ENCODE measurements at regions not wholly inside any gene's neighbourhood (a gene's known extent, or its start where the extent isn't known, plus 50 kb on each side); places are given as distances from the start of the nearest gene placed in this dataset.

DNA sequence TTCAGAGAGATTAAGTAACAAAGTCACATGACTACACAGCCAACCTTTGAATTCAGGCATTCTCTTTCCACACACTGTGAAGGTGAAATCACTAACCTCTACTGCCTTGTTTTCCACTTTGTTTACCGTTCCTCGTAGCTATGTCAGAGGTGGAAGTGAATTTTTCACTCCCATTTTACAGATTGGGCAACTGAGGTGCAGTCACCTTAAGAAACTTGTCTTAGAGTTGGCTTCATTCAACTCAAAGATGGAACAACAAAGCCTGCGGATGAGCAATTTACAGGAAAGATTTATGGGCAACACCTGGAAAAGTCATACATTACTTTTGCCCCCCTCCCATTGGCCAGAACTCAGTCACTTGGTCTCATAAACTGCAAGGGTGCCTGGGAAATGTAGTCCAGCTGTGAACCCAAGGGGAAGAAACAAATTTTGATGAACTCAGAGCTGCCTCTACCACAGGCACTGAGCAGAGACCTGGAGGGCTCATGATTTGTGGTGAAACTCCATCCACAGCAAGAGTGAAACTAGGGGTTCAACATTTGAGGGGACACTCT lies 784.6 kb upstream of the EEF2KMT start:
- DNase-seq (ENCODE audit: low read depth, low spot score) = peak; percentile 5
- in situ Hi-C loops (cut with HindIII; ENCODE audit: low pct_unique_long_range_greater_than_20kb, low sequenced_read_pairs) = no loop called here

DNA sequence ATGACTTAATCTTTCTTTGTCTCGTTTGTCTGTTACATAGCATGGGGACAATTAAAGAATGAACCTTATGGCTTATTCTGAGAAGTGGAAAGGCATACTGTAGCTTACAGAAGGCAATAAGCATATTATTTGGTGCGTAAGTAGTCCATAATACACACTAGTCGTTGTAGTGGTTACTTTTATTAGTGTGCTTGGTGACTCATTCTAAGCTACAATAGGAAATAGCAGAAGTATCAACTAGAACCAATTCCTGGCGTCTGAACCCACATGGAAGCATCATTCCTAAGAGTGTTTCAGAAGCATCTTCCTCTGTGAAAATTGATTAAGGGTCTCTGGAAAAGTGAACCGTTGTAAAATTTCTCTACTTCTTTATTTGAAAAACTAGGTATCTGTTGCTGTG lies 777.8 kb upstream of the EEF2KMT start:
- DNase-seq (ENCODE audit: low read depth, low spot score) = no peak
- in situ Hi-C loops (cut with HindIII; ENCODE audit: low pct_unique_long_range_greater_than_20kb, low sequenced_read_pairs) = no loop called here

DNA sequence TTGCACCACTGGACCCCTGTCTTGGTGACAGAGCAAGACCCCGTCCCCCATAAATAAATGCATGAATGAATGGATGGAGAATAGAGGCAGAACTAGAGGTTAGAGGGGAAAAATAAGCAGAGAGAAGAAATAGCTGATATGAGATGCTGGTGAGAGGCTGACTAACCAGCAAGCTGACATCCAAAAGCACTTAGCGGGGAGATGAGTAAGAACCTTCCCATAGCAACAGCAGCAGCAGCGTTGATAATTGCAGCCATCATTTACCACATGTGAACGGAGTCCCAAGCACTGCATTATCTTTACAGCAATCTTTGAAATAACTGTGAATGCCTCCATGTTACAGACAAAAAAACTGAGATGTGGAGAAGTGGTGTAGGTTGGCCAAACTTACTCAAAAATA lies 777.3 kb upstream of the EEF2KMT start:
- no peak for DNase-seq (ENCODE audit: low read depth, low spot score)
- in situ Hi-C loops (cut with HindIII; ENCODE audit: low pct_unique_long_range_greater_than_20kb, low sequenced_read_pairs) = no loop called here

DNA sequence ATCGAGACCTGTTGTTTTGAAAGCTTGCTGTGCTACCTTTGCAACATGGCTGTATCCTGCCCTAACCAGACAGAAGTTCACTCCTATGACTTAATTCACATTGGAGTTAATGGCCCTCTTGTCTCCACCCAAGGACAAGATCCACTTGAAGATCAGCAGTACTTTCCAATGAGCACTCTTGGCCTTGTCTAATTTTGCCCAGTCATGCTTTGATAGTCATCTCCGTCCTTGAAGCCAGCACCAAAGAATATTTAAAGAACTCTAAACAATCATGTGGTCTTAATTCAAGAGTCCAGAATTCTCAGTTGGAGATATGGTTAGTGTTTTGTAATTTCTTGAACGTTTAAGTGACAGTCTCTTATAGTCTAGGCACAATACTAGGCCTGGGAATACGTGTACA lies 775.6 kb upstream of the EEF2KMT start:
- in situ Hi-C loops (cut with HindIII; ENCODE audit: low pct_unique_long_range_greater_than_20kb, low sequenced_read_pairs) = no loop called here

DNA sequence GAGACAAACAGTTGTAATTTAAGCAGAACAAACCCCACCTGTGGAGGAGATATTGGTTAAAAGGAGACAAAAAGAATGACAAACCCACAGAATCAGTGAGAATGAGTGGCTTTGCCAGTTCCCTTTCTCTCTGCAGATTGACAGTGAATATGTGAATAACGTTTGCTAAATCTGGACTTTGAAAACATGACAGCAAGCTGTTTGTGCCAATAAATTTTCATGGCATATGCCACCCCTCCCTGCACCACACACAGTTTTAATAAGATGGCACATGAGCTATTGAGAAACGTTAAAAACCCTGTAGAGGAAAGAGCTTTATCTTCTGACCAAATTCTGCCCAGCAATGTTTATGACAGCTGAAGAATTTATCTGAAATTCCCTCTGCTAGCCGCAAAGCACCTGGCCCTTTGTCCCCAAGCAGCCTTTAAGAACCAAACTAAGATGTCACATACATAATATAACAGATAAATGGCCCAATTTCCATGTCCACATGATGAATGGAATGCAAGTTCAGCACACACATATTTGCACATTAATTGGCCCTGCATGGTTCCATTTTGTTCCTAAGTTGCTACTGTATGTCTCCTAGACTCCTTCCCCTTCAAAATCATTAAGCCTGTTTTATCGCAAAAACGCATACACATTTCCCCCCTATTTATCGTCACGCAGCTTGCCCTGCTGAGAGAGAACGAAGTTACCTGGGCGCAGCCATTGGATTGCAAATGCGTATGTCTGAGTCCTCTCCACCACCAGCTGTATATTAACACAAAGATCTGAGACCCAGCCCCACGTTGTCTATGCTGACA lies 773.5 kb upstream of the EEF2KMT start:
- DNase-seq (ENCODE audit: low read depth, low spot score) = no peak
- in situ Hi-C loops (cut with HindIII; ENCODE audit: low pct_unique_long_range_greater_than_20kb, low sequenced_read_pairs) = no loop called here

More for the DNA sequence above, 775.6 kb upstream of the EEF2KMT start:
- DNase-seq (ENCODE audit: low read depth, low spot score) = no peak

DNA sequence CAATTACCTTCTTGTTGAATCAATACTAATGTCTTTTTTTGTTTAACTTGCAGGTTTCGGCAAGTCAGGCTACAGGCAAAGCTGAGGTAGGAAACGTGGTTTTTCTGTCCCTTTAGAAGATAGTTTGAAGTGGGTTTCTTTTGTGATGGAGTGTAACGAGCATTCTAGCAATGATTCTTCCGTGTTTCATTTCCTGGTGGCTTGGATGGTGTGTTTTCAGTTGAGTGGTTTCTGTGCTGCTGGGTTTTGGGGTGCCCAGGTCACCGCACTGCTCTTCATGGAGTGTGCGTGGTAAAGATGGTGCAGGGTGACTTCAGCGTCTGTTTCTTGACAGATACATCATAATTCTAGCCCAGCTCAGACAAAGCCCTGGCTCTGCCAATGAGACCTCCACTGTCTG lies 769.7 kb upstream of the EEF2KMT start:
- in situ Hi-C loops (cut with HindIII; ENCODE audit: low pct_unique_long_range_greater_than_20kb, low sequenced_read_pairs) = no loop called here
- DNase-seq (ENCODE audit: low read depth, low spot score) = no peak

DNA sequence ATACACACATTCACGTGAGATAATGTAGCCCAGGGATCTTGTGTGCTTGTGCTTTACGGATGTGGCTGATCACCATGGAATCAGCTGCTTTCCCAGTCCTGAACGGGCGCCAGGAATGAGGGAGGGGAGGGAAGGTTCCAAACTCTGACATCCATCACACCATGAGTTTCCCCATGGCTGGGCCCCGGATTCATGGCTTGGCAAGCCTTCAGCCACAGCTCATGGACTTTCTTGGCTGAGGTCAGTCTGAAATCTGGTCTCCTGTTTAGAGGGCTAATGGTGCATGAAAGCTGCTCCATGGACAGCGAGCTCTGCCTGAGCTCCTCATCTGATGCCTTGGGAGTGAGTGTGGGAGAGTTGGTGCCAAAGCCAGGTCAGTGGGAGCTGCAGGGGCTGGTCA lies 767.6 kb upstream of the EEF2KMT start:
- no peak for DNase-seq (ENCODE audit: low read depth, low spot score)
- in situ Hi-C loops (cut with HindIII; ENCODE audit: low pct_unique_long_range_greater_than_20kb, low sequenced_read_pairs) = no loop called here

DNA sequence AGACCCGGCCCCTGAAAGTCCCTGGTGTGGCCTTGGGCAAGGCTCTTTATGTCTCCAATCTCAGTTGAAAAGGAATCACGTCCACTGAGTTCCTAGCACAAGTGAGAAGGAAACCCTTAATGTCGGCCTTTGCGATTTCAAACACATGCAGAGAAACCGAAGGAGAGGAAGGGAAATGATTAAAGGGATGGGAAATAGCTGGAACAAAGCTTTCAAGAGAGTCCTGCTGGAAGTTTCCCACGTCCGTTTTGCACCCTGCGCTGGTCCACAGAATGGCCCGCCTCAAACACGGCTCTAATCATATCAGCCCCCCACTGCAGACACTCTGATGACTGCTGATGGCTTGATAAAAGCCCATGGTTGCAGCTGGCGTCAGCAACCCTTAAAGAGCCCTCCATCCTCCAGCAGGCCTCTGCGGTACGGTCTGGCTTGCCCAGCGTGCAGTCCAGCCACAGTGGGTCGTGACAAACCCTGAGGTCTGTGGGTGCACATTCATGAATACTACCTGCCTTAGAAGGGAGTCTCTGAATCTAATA lies 765.5 kb upstream of the EEF2KMT start:
- in situ Hi-C loops (cut with HindIII; ENCODE audit: low pct_unique_long_range_greater_than_20kb, low sequenced_read_pairs) = no loop called here
- DNase-seq (ENCODE audit: low read depth, low spot score) = no peak

DNA sequence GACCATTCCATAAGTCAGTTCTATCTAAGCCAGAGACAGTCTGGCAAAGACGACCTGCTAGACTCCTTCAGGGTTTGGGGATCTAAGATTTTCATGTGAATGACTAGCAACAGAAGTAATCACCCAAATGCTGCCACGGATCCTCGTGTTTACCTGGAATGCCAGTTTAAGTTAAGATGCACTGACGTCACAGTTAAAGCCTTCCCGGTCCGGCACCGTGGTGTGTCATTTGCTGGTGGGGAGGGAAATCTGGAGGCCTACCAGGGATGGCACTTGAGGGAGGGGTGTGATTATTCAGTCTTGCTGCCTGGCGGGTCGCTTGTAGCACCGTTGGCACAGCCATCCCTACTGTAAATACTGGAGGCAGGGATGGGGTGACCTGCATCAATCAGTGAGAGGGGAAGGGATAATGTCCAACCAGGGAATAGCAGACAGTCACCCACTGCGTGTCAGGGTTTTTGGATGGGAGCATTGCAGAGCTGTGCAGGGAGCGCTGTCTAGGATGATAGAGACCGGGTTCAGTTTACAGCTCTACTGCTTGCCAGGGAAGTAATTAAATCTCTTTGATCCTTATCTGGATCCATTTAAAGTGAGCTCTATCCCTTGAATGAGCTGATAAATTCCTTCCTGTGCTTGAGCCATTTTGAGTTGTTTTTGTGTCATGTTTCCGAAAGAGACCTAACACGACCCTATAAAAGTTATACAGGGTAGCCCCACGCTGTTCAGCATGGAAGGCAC lies 764.7 kb upstream of the EEF2KMT start:
- in situ Hi-C loops (cut with HindIII; ENCODE audit: low pct_unique_long_range_greater_than_20kb, low sequenced_read_pairs) = no loop called here

DNA sequence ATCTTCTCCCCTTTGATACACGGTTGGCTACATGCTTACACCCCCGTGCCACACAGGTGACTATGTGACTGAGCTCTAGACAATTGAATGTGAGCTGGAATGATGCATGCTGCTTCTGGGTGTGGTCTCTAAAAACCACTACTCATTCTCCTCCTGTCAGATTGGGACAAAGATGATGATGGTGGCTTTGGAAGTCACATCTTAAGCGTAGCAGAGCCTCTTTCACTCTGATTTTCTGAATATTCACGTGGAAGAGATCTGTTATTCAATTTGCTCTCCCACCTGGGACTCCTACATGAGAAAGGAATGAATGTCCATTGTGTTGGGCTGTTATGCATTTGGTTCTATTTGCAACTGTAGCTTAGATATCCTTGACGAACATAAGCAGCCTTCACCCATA lies 763.6 kb upstream of the EEF2KMT start:
- DNase-seq (ENCODE audit: low read depth, low spot score) = no peak
- in situ Hi-C loops (cut with HindIII; ENCODE audit: low pct_unique_long_range_greater_than_20kb, low sequenced_read_pairs) = no loop called here

More for the DNA sequence above, 764.7 kb upstream of the EEF2KMT start:
- no peak for DNase-seq (ENCODE audit: low read depth, low spot score)

DNA sequence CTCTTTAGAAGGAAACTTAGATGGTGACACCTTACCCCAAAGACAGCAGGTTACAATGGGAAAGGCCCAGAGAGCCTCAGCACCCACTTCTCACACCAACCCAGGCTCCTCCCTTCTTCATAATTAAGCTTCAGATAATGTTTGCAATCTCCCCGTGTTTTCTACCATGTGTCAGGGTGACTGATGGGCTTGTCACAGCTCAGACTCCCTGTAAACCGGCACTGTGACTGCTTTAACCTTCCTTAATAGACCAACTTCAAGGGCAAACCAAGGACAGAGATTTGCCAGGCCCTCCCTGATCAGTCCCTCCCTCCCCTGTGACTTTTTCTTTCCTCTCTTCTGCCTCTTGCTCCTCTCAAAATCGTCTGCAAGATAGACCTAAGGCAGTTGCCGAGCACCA lies 760.6 kb upstream of the EEF2KMT start:
- no peak for DNase-seq (ENCODE audit: low read depth, low spot score)
- in situ Hi-C loops (cut with HindIII; ENCODE audit: low pct_unique_long_range_greater_than_20kb, low sequenced_read_pairs) = no loop called here

DNA sequence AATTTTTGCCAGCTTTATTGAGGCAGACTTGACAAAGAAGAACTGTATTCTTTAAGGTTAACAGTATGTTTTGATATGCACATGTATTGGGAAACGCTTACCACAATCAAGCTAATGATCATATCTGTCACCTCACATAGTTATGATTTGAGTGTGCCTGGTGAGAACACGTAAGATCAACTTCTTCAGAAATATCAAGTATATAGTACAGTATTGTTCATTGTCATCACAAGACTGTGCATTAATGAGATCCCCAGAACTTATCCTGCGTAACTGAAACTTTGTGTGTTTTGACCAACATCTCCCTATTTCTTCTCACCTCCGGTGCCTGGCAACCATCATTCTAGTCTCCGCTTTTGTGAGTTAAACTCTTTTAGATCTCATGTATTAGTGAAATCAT lies 756.4 kb upstream of the EEF2KMT start:
- peak; percentile 41 for DNase-seq (ENCODE audit: low read depth, low spot score)
- in situ Hi-C loops (cut with HindIII; ENCODE audit: low pct_unique_long_range_greater_than_20kb, low sequenced_read_pairs) = no loop called here

DNA sequence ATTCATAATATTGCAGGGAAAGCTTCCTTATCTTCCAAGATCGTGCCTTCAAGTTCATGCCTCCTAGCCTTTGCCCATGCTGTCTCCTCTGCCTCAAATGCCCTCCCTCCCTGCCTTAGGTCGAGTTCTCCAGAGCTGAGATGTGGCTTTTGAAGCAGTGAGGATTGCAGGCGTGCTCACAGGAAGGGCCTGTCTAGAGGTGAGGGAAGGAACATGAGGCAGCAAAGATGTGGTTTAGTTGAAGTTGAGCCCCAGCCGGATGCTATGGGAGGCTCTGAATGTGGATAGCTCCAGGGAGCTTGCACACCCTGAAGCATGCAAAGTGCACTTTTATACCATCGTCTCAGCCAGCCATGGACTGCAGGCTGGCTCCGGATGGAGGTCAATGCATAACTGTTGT lies 754.6 kb upstream of the EEF2KMT start:
- no peak for DNase-seq (ENCODE audit: low read depth, low spot score)
- in situ Hi-C loops (cut with HindIII; ENCODE audit: low pct_unique_long_range_greater_than_20kb, low sequenced_read_pairs) = no loop called here

DNA sequence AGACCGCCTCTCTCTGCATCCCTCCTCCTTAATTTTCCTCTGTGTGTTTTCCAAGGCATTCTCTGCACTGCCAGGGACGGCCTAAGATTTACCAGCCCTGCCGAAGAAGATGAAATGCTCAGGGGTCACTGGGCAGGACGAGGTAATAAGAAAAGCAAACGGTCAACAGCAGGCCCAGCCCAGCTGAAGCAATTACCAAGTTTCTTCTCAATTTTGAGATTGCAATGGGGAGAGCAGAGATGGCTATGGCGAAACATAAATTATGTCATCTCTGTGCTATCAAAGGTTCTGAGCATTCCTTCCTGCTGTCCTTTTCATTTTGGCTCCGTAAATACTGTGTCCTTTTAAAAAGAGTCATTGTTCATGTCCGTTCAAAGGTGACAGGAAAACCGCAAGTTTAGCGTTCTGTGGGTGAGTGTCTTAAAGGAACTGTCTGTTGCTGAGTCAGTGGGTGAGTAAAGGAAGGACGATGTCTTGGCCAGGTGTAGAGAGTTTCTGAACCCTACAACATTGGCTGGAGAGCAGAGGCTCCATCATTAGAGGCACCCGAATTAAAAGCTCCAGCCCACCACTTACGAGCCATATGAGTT lies 753.9 kb upstream of the EEF2KMT start:
- DNase-seq (ENCODE audit: low read depth, low spot score) = peak; percentile 2
- in situ Hi-C loops (cut with HindIII; ENCODE audit: low pct_unique_long_range_greater_than_20kb, low sequenced_read_pairs) = no loop called here

DNA sequence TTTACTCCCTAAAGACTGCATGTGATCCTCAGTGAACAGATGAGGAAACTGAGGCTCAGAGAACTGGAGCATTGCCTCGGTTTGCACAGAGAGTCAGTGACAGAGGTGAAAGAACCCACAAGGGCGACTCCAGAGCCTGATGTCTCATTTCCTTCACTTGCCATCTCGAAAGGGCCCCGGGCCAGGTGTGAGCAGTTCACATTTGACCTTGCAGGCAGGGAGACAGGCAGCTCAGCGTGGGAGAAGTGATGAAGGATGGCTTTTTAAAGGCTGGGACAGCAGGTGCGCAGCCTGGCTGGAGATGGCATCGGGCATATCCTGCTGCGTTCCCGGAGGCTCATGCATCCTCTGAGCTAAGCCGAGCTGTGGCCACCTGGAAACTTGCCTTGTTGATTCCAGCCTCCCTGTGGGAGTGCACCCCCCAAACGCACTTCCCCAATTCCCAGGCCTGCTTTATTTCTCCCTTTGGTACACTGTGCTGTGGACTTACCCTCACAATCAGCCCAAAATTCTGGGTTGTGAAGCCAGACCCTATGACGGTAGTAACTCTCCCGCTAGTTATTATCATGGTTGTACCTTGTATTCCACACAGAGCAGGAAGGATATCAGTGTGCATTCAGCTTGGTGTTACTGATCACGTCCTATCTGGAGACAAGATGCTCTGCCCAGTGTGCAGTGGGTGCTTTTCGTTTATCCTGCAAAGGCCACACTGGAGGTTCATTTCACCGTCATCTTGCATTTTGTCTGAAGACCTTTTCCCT lies 753.2 kb upstream of the EEF2KMT start:
- DNase-seq (ENCODE audit: low read depth, low spot score) = no peak
- in situ Hi-C loops (cut with HindIII; ENCODE audit: low pct_unique_long_range_greater_than_20kb, low sequenced_read_pairs) = no loop called here

DNA sequence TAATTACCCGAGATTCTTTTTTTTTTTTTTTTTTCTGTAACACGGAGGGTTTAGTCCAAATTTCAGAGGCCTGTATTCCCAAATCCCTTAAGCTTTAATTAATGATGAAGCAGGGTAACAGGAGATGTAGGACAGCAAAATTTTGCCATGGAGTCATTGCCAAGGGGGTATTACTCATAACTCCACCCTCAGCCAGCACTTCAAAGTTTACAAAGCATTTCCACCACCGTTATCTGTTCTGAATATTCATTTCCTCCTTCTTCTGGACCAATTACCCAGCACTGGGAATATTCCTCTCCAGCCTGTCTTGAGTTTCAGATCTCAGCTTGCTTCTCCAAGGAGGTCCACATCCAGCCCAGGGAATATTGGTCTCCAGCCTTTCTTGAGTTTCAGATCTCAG lies 747.5 kb upstream of the EEF2KMT start:
- DNase-seq (ENCODE audit: low read depth, low spot score) = no peak
- in situ Hi-C loops (cut with HindIII; ENCODE audit: low pct_unique_long_range_greater_than_20kb, low sequenced_read_pairs) = no loop called here

DNA sequence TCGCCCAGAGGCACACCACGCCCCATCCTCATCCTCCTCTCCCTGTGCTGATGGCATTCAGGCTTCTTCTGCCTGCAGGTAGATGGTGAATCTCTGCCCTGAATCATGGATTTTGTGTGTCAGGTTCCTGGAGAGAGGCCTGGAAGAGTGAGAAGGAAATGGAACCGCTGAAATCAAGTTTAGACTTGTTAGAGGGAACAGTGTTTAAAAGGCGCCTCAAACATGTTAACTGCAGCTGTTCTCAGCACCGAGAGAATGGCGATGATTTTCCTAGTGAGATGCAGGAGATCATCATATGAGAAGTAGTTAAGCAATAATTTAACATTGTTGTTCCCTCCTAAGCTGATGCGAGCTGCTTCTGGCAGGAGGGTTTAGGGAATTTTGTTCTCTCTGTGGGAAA lies 744.4 kb upstream of the EEF2KMT start:
- in situ Hi-C loops (cut with HindIII; ENCODE audit: low pct_unique_long_range_greater_than_20kb, low sequenced_read_pairs) = no loop called here
- no peak for DNase-seq (ENCODE audit: low read depth, low spot score)

DNA sequence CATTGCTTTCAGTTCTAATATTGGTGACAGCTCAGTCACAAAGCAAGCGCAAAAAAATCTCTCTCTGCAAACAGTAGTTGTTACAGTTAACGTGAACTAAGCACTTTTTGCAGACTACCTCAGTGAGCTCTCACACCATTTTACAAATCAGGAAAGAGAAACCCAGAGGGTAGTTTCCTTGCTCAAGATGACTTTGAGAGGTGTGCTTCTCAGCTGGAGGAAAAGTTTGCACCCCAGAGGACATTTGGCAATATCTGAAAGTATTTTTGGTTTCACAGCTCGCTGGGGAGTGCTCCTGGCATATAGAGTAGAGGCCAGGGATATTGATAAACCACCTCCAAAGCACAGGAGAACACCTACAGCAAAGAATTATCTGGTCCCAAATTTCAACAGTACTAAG lies 741.1 kb upstream of the EEF2KMT start:
- in situ Hi-C loops (cut with HindIII; ENCODE audit: low pct_unique_long_range_greater_than_20kb, low sequenced_read_pairs) = no loop called here
- no peak for DNase-seq (ENCODE audit: low read depth, low spot score)
